Upper lobe of right lung (tissue), 1 donor: ENCODE measurements at regions not wholly inside any gene's neighbourhood (a gene's known extent, or its start where the extent isn't known, plus 50 kb on each side); places are given as distances from the start of the nearest gene placed in this dataset.

ENCODE experiments used
- ATAC-seq: fragments of 200-7000 bp; cut with Tn5 transposase; one replicate; pipeline ENCODE4 v1.9.1; 2020; ENCODE audit warnings: mild to moderate bottlenecking, moderate library complexity
- DNase-seq: peaks from one replicate; pipeline ENCODE4 v3.0.0-alpha.2; 2020
- H3K27ac ChIP-seq: fragments of 200-600 bp; one replicate; pipeline ENCODE4 v1.8.0; 2022
- H3K27me3 ChIP-seq: fragments of 200-600 bp; one replicate; pipeline ENCODE4 v1.8.0; 2022; ENCODE audit warnings: mild to moderate bottlenecking
- H3K36me3 ChIP-seq: fragments of 200-600 bp; one replicate; pipeline ENCODE4 v1.8.0; 2022
- H3K4me1 ChIP-seq: fragments of 200-600 bp; one replicate; pipeline ENCODE4 v1.8.0; 2022
- H3K4me3 ChIP-seq: fragments of 200-600 bp; one replicate; pipeline ENCODE4 v1.8.0; 2022; ENCODE audit warnings: mild to moderate bottlenecking
- H3K9me3 ChIP-seq: fragments of 200-600 bp; one replicate; pipeline ENCODE4 v1.8.0; 2022
- intact Hi-C: fragments of 100-400 bp; cut with DNase I; formaldehyde crosslinking; loops from one replicate; pipeline ENCODE4 v1.11.0; 2022
- TF ChIP-seq, protein P1 (sequence below): fragments of 200-600 bp; IDR thresholded peaks from one replicate; pipeline ENCODE4 v1.8.0; 2022; ENCODE audit warnings: antibody characterized with exemption
- donor health status: DM: no; HTN: yes; CAD: no; lungs with severe emphysema.

- no peaks in the 10 kb centered on the region for H3K4me1 ChIP-seq
- H3K27me3 ChIP-seq: no peaks in the 10 kb centered on the region
- intact Hi-C loops: no loop called here
- TF ChIP-seq, protein P1, sequence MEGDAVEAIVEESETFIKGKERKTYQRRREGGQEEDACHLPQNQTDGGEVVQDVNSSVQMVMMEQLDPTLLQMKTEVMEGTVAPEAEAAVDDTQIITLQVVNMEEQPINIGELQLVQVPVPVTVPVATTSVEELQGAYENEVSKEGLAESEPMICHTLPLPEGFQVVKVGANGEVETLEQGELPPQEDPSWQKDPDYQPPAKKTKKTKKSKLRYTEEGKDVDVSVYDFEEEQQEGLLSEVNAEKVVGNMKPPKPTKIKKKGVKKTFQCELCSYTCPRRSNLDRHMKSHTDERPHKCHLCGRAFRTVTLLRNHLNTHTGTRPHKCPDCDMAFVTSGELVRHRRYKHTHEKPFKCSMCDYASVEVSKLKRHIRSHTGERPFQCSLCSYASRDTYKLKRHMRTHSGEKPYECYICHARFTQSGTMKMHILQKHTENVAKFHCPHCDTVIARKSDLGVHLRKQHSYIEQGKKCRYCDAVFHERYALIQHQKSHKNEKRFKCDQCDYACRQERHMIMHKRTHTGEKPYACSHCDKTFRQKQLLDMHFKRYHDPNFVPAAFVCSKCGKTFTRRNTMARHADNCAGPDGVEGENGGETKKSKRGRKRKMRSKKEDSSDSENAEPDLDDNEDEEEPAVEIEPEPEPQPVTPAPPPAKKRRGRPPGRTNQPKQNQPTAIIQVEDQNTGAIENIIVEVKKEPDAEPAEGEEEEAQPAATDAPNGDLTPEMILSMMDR: no peak
- no peak overlapping the region for H3K4me3 ChIP-seq
- ATAC-seq (no peak), DNase-seq (no peak)
- H3K36me3 ChIP-seq: no peaks in the 10 kb centered on the region
- no peak overlapping the region for H3K27ac ChIP-seq
- no peaks in the 10 kb centered on the region for H3K9me3 ChIP-seq
Measured at GRCh38 chr5:14081791-14082190, 61.4 kb upstream of the TRIO start.

DNA sequence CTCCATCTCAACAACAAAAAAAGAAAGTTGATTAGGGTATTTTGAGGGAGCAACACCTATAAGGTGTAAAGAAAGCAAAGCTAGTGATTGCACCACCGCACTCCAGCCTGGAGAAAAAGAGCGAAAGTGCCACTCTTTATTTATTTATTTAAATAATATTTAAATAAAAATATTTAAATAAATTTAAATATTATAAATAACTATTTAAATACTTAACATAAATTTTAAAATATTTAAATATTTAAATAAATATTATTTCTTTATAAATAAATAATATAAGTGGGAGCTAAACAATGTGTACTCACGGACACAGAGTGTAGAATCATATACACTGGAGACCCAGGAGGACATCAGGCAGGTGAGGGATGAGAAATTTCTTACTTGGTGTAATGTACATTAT, 64.4 kb upstream of the TRIO start:
- ATAC-seq (no peak), DNase-seq (no peak)
- H3K36me3 ChIP-seq: no peaks in the 10 kb centered on the region
- H3K27me3 ChIP-seq: no peaks in the 10 kb centered on the region
- no peaks in the 10 kb centered on the region for H3K9me3 ChIP-seq
- no peak overlapping the region for H3K4me3 ChIP-seq
- no peaks in the 10 kb centered on the region for H3K4me1 ChIP-seq
- no peak overlapping the region for H3K27ac ChIP-seq
- TF ChIP-seq, protein P1: no peak
- intact Hi-C loops: no loop called here

DNA sequence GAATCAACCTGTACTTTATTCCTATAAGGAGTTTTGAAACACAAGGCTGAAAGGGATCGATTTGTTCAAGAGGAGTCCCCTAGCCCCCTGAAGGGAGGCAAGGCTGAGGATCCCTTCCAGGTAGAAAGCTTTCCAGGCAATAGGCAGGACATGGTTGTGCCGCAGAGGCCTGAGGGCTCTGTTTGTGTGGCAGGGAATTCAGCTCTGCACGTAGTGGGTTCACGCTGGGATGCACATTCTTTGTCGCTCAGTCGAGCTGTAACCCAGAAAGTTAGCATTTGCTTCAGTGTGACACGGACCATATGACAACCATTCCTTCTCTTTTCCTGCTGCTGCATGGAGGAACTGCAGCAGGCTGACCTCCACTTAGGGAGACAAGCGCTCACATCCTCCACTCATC, 65.6 kb upstream of the TRIO start:
- Histone ChIP-seq H3K9me3 (no peaks in the 10 kb centered on the region), H3K36me3 (no peaks in the 10 kb centered on the region), H3K4me3 (no peak overlapping the region), H3K27ac (no peak overlapping the region), H3K4me1 (no peaks in the 10 kb centered on the region), H3K27me3 (no peaks in the 10 kb centered on the region)
- no peak for ATAC-seq
- no peak for DNase-seq
- intact Hi-C loops: no loop called here
- TF ChIP-seq, protein P1: no peak

GRCh38 chr5:14076561-14076960, 66.6 kb upstream of the TRIO start:
- no peaks in the 10 kb centered on the region for H3K27me3 ChIP-seq
- intact Hi-C loops: no loop called here
- H3K4me1 ChIP-seq: no peaks in the 10 kb centered on the region
- TF ChIP-seq, protein P1: no peak
- H3K9me3 ChIP-seq: no peaks in the 10 kb centered on the region
- no peak overlapping the region for H3K4me3 ChIP-seq
- H3K36me3 ChIP-seq: no peaks in the 10 kb centered on the region
- DNase-seq (no peak), ATAC-seq (no peak)
- no peak overlapping the region for H3K27ac ChIP-seq

DNA sequence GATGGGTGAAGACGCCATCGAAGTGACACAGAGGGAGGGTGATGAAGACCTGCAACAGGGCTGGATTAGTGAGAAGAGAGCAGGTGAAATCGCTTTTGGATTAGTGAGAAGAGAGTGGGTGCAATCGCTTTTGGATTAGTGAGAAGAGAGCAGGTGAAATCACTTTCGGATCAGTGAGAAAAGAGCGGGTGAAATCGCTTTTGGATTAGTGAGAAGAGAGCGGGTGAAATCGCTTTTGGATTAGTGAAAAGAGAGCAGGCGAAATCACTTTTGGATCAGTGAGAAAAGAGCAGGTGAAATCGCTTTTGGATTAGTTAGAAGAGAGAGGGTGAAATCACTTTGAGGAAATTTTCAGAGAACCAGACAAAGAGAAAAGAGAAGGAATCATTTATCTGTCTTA, 67.2 kb upstream of the TRIO start:
- DNase-seq (no peak), ATAC-seq (no peak)
- intact Hi-C loops: no loop called here

GRCh38 chr5:14071433-14071832, 71.7 kb upstream of the TRIO start:
- no peaks in the 10 kb centered on the region for H3K27me3 ChIP-seq
- intact Hi-C loops: no loop called here
- TF ChIP-seq, protein P1: no peak
- H3K9me3 ChIP-seq: no peaks in the 10 kb centered on the region
- H3K4me3 ChIP-seq: no peak overlapping the region
- DNase-seq: no peak
- no peak for ATAC-seq
- H3K4me1 ChIP-seq: no peaks in the 10 kb centered on the region
- no peak overlapping the region for H3K27ac ChIP-seq
- no peaks in the 10 kb centered on the region for H3K36me3 ChIP-seq

More for the DNA sequence above, 67.2 kb upstream of the TRIO start:
- no peaks in the 10 kb centered on the region for H3K4me1 ChIP-seq
- no peaks in the 10 kb centered on the region for H3K9me3 ChIP-seq
- no peaks in the 10 kb centered on the region for H3K27me3 ChIP-seq
- H3K36me3 ChIP-seq: no peaks in the 10 kb centered on the region
- no peak overlapping the region for H3K4me3 ChIP-seq
- TF ChIP-seq, protein P1: no peak
- no peak overlapping the region for H3K27ac ChIP-seq
